ENCODE measurements at regions not wholly inside any gene's neighbourhood (a gene's known extent, or its start where the extent isn't known, plus 50 kb on each side); places are given as distances from the start of the nearest gene placed in this dataset.

DNA sequence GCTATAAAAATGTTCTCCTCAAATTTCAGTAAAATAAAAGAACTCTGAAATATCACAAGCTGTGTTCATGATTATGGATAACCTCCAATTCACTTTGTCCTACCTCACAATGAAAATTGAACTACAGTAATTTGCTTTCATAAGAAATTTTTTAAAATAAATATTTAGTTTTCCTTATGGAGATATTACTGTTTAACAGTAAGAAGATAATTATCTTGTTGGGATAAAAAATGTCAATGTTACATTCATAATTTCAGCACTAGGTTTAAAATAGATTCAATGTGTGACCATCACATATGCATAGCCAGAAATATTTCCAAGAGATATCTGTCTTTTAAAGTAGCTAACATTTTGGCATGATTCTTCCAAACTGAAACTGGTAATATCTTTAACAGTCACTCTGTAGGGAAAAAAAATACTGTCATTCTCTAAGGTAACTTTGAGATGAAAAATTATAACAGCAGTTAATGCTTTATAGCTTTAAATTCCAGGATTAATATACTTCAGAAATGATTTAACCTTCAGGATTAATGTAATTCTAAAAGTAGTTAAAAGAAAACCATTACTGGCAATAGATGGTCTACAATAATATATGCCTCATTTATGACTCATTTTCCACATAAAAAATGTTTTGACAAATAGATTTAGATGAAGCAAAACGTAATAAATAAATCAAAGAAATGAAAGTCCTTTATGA is 91.3 kb downstream of the SPRY2 start:
- DNase-seq (ENCODE audit: extremely low spot score), result no peak
- Histone ChIP-seq H3K4me1 (no peaks in the 10 kb centered on the region), H3K9me3 (no peaks in the 10 kb centered on the region), H3K27me3 (no peaks in the 10 kb centered on the region), H3K27ac (replicated peaks in 1 of 4) (no peak overlapping the region), H3K4me3 (peak overlapping the region in 1 of 4 donors; percentile 2), H3K36me3 (no peaks in the 10 kb centered on the region)
- TF ChIP-seq POLR2AphosphoS5 (IDR thresholded peaks at IDR 0.05) (no peak), POLR2A (IDR thresholded peaks at IDR 0.05; ENCODE audit: low read depth) (no peak), EP300 (IDR thresholded peaks at IDR 0.05) (no peak)
- TF ChIP-seq, protein P1, sequence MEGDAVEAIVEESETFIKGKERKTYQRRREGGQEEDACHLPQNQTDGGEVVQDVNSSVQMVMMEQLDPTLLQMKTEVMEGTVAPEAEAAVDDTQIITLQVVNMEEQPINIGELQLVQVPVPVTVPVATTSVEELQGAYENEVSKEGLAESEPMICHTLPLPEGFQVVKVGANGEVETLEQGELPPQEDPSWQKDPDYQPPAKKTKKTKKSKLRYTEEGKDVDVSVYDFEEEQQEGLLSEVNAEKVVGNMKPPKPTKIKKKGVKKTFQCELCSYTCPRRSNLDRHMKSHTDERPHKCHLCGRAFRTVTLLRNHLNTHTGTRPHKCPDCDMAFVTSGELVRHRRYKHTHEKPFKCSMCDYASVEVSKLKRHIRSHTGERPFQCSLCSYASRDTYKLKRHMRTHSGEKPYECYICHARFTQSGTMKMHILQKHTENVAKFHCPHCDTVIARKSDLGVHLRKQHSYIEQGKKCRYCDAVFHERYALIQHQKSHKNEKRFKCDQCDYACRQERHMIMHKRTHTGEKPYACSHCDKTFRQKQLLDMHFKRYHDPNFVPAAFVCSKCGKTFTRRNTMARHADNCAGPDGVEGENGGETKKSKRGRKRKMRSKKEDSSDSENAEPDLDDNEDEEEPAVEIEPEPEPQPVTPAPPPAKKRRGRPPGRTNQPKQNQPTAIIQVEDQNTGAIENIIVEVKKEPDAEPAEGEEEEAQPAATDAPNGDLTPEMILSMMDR (IDR thresholded peaks at IDR 0.05), result no peak
- 27% methylated on average over 1 of the region's 1 CpG for WGBS
- intact Hi-C loops (cut with DNase I), result no loop called here

DNA sequence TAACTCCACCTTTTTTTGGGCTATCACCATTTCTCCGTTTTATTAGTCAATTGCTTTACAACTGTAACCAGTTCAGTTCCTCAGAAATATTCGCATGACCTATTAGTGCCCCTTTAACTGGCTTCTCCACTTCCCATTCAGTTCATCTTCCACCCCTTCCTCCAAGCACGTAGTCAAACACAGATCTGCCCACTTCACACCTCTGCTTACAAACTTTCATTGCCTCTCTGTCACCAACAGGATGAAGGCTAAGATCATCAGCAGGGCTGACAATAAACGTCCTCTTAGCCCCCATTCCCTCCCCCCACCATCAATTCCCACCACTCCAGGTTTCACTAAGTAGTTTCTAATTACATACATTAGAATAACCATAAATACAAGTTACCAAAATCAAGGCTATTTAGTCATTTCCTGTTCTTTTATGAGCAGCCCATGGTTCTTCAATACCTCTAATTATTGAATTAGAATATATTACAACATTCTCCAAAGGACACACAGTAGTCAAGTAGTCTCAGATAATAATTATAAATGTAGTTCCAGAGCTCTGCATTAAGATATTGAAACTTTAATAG is 95.7 kb downstream of the SPRY2 start:
- WGBS, result 71% methylated on average over 4 of the region's 4 CpGs
- Histone ChIP-seq H3K4me3 (no peak overlapping the region), H3K4me1 (no peaks in the 10 kb centered on the region), H3K27me3 (no peaks in the 10 kb centered on the region), H3K27ac (replicated peaks in 1 of 4) (no peak overlapping the region), H3K36me3 (no peaks in the 10 kb centered on the region), H3K9me3 (no peaks in the 10 kb centered on the region)
- no peak for TF ChIP-seq POLR2AphosphoS5 (IDR thresholded peaks at IDR 0.05)
- TF ChIP-seq, protein P1 (IDR thresholded peaks at IDR 0.05), result no peak
- no peak for TF ChIP-seq EP300 (IDR thresholded peaks at IDR 0.05)
- TF ChIP-seq POLR2A (IDR thresholded peaks at IDR 0.05; ENCODE audit: low read depth), result no peak
- DNase-seq (ENCODE audit: extremely low spot score), result no peak
- intact Hi-C loops (cut with DNase I), result no loop called here

DNA sequence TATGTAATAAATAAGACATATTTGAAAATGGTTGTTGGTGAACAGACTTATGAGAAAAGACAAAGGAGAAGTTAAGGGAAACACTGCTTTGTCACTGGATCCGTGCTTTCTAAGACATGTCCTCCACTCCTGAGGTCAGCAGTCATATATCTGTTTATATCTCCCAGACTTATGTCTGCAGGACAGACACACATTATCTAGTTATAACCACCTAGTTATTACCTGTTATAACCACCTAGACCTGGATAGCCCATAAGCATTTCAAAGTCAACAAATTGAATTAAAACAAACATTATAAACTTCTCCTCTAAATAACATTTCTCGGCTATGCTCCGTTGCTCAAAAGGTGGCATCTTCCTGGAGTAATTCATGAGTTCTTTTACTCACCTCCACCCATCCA is 96.4 kb downstream of the SPRY2 start:
- Histone ChIP-seq H3K4me1 (no peaks in the 10 kb centered on the region), H3K27me3 (no peaks in the 10 kb centered on the region), H3K36me3 (no peaks in the 10 kb centered on the region), H3K27ac (replicated peaks in 1 of 4) (no peak overlapping the region), H3K9me3 (no peaks in the 10 kb centered on the region), H3K4me3 (no peak overlapping the region)
- TF ChIP-seq, protein P1 (IDR thresholded peaks at IDR 0.05), result no peak
- TF ChIP-seq POLR2A (IDR thresholded peaks at IDR 0.05; ENCODE audit: low read depth), result no peak
- no peak for TF ChIP-seq EP300 (IDR thresholded peaks at IDR 0.05)
- no peak for TF ChIP-seq POLR2AphosphoS5 (IDR thresholded peaks at IDR 0.05)
- DNase-seq (ENCODE audit: extremely low spot score), result no peak
- 92% methylated on average over 3 of the region's 3 CpGs for WGBS
- intact Hi-C loops (cut with DNase I), result no loop called here

DNA sequence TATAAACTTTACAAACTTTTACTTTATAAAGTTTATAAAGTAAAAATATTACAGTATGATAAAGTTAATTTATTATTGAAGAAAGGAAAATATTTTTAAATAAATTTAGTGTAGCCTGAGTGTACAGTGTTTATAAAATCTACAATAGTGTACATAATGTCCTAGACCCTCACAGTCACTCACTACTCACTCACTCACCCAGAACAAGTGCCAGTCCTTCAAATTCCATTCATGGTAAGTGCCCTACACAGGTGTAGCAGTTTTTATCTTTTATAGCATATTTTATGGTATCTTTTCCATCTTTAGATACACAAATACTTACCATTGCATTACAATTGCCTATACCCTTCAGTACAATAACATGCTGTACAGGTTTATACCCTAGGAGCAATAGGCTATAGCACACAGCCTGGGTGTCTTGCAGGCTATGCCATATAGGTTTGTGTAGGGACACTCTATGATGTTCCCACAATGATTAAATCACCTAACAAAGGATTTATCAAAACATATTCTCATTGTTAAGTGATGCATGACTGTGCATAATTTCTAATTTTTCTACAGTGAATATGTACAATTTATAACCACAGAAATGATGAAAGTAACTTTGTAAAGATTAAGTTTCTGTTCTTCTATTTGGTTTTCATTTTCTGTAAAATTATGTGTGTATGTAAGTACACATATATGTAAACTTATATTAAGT is 98.0 kb downstream of the SPRY2 start:
- no peaks in the 10 kb centered on the region for H3K27me3 ChIP-seq
- H3K36me3 ChIP-seq, result no peaks in the 10 kb centered on the region
- H3K4me1 ChIP-seq, result no peaks in the 10 kb centered on the region
- DNase-seq (ENCODE audit: extremely low spot score), result no peak
- intact Hi-C loops (cut with DNase I), result no loop called here
- H3K9me3 ChIP-seq, result no peaks in the 10 kb centered on the region
- H3K4me3 ChIP-seq, result no peak overlapping the region
- H3K27ac ChIP-seq (replicated peaks in 1 of 4), result no peak overlapping the region
- TF ChIP-seq POLR2A (IDR thresholded peaks at IDR 0.05; ENCODE audit: low read depth), result no peak
- TF ChIP-seq, protein P1 (IDR thresholded peaks at IDR 0.05), result no peak
- TF ChIP-seq EP300 (IDR thresholded peaks at IDR 0.05), result no peak
- TF ChIP-seq POLR2AphosphoS5 (IDR thresholded peaks at IDR 0.05), result no peak

All from esophagus muscularis mucosa (tissue), 4 donors.